HepG2 (cell line): ENCODE measurements at regions not wholly inside any gene's neighbourhood (a gene's known extent, or its start where the extent isn't known, plus 50 kb on each side); places are given as distances from the start of the nearest gene placed in this dataset.

Experiments
- ATAC-seq: fragments of 200-7000 bp; cut with Tn5 transposase; 3 replicates; pipeline ENCODE4 v1.9.1; 2020; ENCODE audit warnings: mild to moderate bottlenecking, moderate library complexity
- BruUV-seq: library from RNA; stranded (reverse); fragments of 400-500 nt; replicated peaks from 2 replicates; lab custom pipeline; 2021; lab: Mats Ljungman, UMichigan
- CTCF ChIA-PET: fragments of 300-600 bp; formaldehyde crosslinking; extraction: SDS; loops from one replicate; lab custom pipeline; 2021; ENCODE audit warnings: low total read pairs, inconsistent platforms, low intra/inter-chr PET ratio; lab: Yijun Ruan, JAX
- POLR2A ChIA-PET: fragments of 350-600 bp; sonication (Branson Sonifier 250); formaldehyde crosslinking; loops from one replicate; lab custom pipeline; 2020; ENCODE audit warnings: antibody characterized with exemption, inconsistent platforms; lab: Yijun Ruan, JAX
- DNase-seq: peaks from one replicate; pipeline ENCODE4 v3.0.0-alpha.2; 2015; ENCODE audit warnings: low spot score
- FAIRE-seq: peaks from 3 replicates; lab custom pipeline; 2011; peaks lifted over from hg19 to GRCh38; lab: Jason Lieb, UNC
- H2AFZ ChIP-seq: one replicate; pipeline ENCODE4 v1.6.1; 2011; ENCODE audit warnings: low read length, inconsistent platforms
- H3K27ac ChIP-seq: fragments of 300-600 bp; 3 replicates; pipeline ENCODE4 v1.8.0; 2011; ENCODE audit warnings: mixed run types, mild to moderate bottlenecking, mixed read lengths, low read length, inconsistent platforms; ENCODE audit not compliant: insufficient read depth; ENCODE audit errors: extremely low read length
- H3K27me3 ChIP-seq, 2 experiments: fragments of 200-600 bp in 1 of 2; 2 replicates in 1 of 2; 3 replicates in 1 of 2; pipeline versions ENCODE4 v1.6.0 to v1.8.0; 2011; ENCODE audit warnings: low read length in 2 of 2, mild to moderate bottlenecking in 2 of 2, moderate library complexity in 2 of 2, inconsistent platforms in 1 of 2; ENCODE audit not compliant: insufficient read depth in 2 of 2, control insufficient read depth in 1 of 2
- H3K36me3 ChIP-seq, 2 experiments: fragments of 200-600 bp in 1 of 2; replicated peaks in 1 of 2; 2 replicates in 1 of 2; 3 replicates in 1 of 2; pipeline versions ENCODE4 v1.5.1 to v1.8.0; 2011; ENCODE audit warnings: low read length in 2 of 2, inconsistent platforms in 1 of 2; ENCODE audit not compliant: insufficient read depth in 2 of 2, control insufficient read depth in 1 of 2
- H3K4me1 ChIP-seq: 2 replicates; pipeline ENCODE4 v1.5.1; 2012; ENCODE audit warnings: low read length, inconsistent platforms; ENCODE audit not compliant: insufficient read depth
- H3K4me2 ChIP-seq: 2 replicates; pipeline ENCODE4 v1.6.0; 2011; ENCODE audit warnings: low read depth, low read length, inconsistent platforms
- H3K4me3 ChIP-seq, 3 experiments: fragments of 200-600 bp in 1 of 3; sonication (generic), shearing (Covaris generic) in 1 of 3; replicated peaks in 1 of 3; 2 replicates each; pipeline ENCODE4 v1.5.1; 2011 to 2016; ENCODE audit warnings: low read length in 3 of 3, inconsistent platforms in 2 of 3, low read depth in 2 of 3, mild to moderate bottlenecking in 2 of 3, control low read depth in 1 of 3, mixed read lengths in 1 of 3; ENCODE audit not compliant: insufficient read depth in 1 of 3
- H3K79me2 ChIP-seq: one replicate; pipeline ENCODE4 v1.6.1; 2011; ENCODE audit warnings: low read length, inconsistent platforms; ENCODE audit not compliant: insufficient read depth
- H3K9ac ChIP-seq: 2 replicates; pipeline ENCODE4 v1.6.0; 2011; ENCODE audit warnings: mild to moderate bottlenecking, low read depth, low read length, inconsistent platforms; ENCODE audit not compliant: insufficient read depth
- H3K9me3 ChIP-seq: 2 replicates; pipeline ENCODE4 v1.5.1; 2012; ENCODE audit warnings: mild to moderate bottlenecking, low read length
- H4K20me1 ChIP-seq: 2 replicates; pipeline ENCODE4 v1.6.0; 2011; ENCODE audit warnings: inconsistent platforms, mild to moderate bottlenecking, low read length, moderate library complexity; ENCODE audit not compliant: insufficient read depth
- ETV6 ChIP-seq: sonication (generic); formaldehyde crosslinking; conservative IDR thresholded peaks from 2 replicates; pipeline ENCODE4 v1.4.0; 2020; ENCODE audit warnings: missing genetic modification reagents
- ISX ChIP-seq: sonication (generic); formaldehyde crosslinking; conservative IDR thresholded peaks from 2 replicates; pipeline ENCODE4 v1.5.0; 2020; ENCODE audit warnings: missing genetic modification reagents
- PHF21A ChIP-seq: sonication (generic); formaldehyde crosslinking; IDR thresholded peaks from 2 replicates; pipeline ENCODE4 v1.5.0; 2020; ENCODE audit warnings: mild to moderate bottlenecking, missing genetic modification reagents
- SIX1 ChIP-seq: sonication (generic); formaldehyde crosslinking; IDR thresholded peaks from 2 replicates; pipeline ENCODE4 v1.4.0; 2020; ENCODE audit warnings: missing genetic modification reagents, borderline replicate concordance
- STAG1 ChIP-seq: sonication (generic); formaldehyde crosslinking; IDR thresholded peaks from 2 replicates; pipeline ENCODE4 v1.4.0; 2020; ENCODE audit warnings: missing genetic modification reagents
- TEAD3 ChIP-seq: optimal IDR thresholded peaks from 2 replicates; pipeline ENCODE3; 2016; ENCODE audit warnings: borderline replicate concordance
- TOE1 ChIP-seq: sonication (generic); formaldehyde crosslinking; IDR thresholded peaks from 2 replicates; pipeline ENCODE4 v1.4.0; 2020; ENCODE audit warnings: mild to moderate bottlenecking, missing genetic modification reagents
- ZBTB42 ChIP-seq: sonication (generic); formaldehyde crosslinking; IDR thresholded peaks from 2 replicates; pipeline ENCODE4 v1.5.0; 2020; ENCODE audit warnings: mild to moderate bottlenecking, missing genetic modification reagents
- ZNF513 ChIP-seq: sonication (generic); formaldehyde crosslinking; conservative IDR thresholded peaks from 2 replicates; pipeline ENCODE4 v1.5.0; 2020; ENCODE audit warnings: missing genetic modification reagents
- ZNF788 ChIP-seq: sonication (generic); formaldehyde crosslinking; IDR thresholded peaks from 2 replicates; pipeline ENCODE4 v1.5.0; 2020; ENCODE audit warnings: mild to moderate bottlenecking, missing genetic modification reagents, borderline replicate concordance
- ZNF816 ChIP-seq: sonication (generic); formaldehyde crosslinking; IDR thresholded peaks from 2 replicates; pipeline ENCODE4 v1.8.0; 2022; ENCODE audit warnings: missing genetic modification reagents, mild to moderate bottlenecking, borderline replicate concordance
- WGBS: methylation state at CpG from one replicate; pipeline ENCODE4 v1.1.6; 2017; ENCODE audit warnings: low lambda C conversion rate; 5-methylcytosine and 5-hydroxymethylcytosine counted together
- in situ Hi-C: cut with HindIII; loops from 2 replicates; pipeline ENCODE4 v1.10.0; 2017; ENCODE audit warnings: low pct_unique_long_range_greater_than_20kb; ENCODE audit not compliant: extremely low pct_ligation_motif_present
- intact Hi-C: fragments of 100-400 bp; cut with micrococcal nuclease; formaldehyde crosslinking; loops from one replicate; pipeline ENCODE4 v1.10.0; 2022; ENCODE audit not compliant: unreplicated experiment
- TF ChIP-seq, protein P1 (sequence below): sonication (generic); formaldehyde crosslinking; IDR thresholded peaks from 2 replicates; pipeline ENCODE4 v1.5.0; 2020; ENCODE audit warnings: mild to moderate bottlenecking, missing genetic modification reagents, moderate library complexity
- TF ChIP-seq, protein P2 (sequence below): sonication (generic); formaldehyde crosslinking; IDR thresholded peaks from 2 replicates; pipeline ENCODE4 v1.5.1; 2020; ENCODE audit warnings: missing genetic modification reagents, mild to moderate bottlenecking, borderline replicate concordance

DNA sequence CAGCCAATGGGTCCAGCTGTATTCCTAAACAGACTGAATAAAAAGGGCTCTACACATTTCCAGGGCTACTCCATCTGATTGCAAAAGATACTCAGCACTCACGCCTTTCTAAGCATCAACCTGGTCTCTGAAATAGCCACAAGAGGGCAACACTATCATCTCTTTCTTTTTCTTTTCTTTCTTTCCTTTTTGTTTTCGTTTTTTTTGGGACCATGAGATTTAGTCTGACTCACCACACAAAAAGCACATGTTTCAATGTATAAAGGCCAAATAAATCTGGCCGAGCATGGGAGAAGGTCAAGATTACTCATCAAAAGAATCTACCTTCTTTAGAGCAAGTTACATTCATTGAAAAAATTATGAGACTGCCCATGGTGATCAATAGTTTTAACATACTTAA lies 805.6 kb upstream of the ARGLU1 start:
- BruUV-seq, result no TSS peak
- no peak overlapping the region for H3K4me2 ChIP-seq
- in situ Hi-C loops, result no loop called here
- no peak overlapping the region for H3K4me3 ChIP-seq
- no peaks in the 10 kb centered on the region for H3K27me3 ChIP-seq
- no peak overlapping the region for H2AFZ ChIP-seq
- H3K79me2 ChIP-seq, result no peaks in the 10 kb centered on the region
- no peaks in the 10 kb centered on the region for H3K9me3 ChIP-seq
- FAIRE-seq, result peak; percentile 46
- ChIA-PET POLR2A (no interaction called here), CTCF (interaction anchor here (1.3 kb wide), 1 partner anchor 277 kb away, joined by 3 read pairs; no protein-coding TSS in a partner anchor)
- TF ChIP-seq TEAD3 (CRISPR knock-in tag), result no peak
- TF ChIP-seq ZNF816 (CRISPR knock-in tag), result no peak
- TF ChIP-seq, protein P1, sequence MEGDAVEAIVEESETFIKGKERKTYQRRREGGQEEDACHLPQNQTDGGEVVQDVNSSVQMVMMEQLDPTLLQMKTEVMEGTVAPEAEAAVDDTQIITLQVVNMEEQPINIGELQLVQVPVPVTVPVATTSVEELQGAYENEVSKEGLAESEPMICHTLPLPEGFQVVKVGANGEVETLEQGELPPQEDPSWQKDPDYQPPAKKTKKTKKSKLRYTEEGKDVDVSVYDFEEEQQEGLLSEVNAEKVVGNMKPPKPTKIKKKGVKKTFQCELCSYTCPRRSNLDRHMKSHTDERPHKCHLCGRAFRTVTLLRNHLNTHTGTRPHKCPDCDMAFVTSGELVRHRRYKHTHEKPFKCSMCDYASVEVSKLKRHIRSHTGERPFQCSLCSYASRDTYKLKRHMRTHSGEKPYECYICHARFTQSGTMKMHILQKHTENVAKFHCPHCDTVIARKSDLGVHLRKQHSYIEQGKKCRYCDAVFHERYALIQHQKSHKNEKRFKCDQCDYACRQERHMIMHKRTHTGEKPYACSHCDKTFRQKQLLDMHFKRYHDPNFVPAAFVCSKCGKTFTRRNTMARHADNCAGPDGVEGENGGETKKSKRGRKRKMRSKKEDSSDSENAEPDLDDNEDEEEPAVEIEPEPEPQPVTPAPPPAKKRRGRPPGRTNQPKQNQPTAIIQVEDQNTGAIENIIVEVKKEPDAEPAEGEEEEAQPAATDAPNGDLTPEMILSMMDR (CRISPR knock-in tag), result peak; percentile 40
- TF ChIP-seq STAG1, result peak; percentile 42; the same call in 1 of the 2 replicates
- no peak for TF ChIP-seq SIX1
- TF ChIP-seq ISX (CRISPR knock-in tag), result no peak
- H3K27ac ChIP-seq, result no peak overlapping the region
- no peaks in the 10 kb centered on the region for H3K36me3 ChIP-seq
- WGBS, result 9% methylated on average over 3 of the region's 3 CpGs
- intact Hi-C loops, result loop anchor here (1.0 kb wide), 1 partner anchor 277 kb away; no protein-coding TSS in a partner anchor
- peak; percentile 51 for ATAC-seq
- H3K9ac ChIP-seq, result no peak overlapping the region
- H3K4me1 ChIP-seq, result no peaks in the 10 kb centered on the region
- DNase-seq, result no peak
- no peaks in the 10 kb centered on the region for H4K20me1 ChIP-seq

GRCh38 chr13:107370015-107370785 lies 802.3 kb upstream of the ARGLU1 start:
- Histone ChIP-seq H3K27me3 (no peaks in the 10 kb centered on the region), H2AFZ (no peak overlapping the region), H3K27ac (no peak overlapping the region), H3K79me2 (no peaks in the 10 kb centered on the region), H3K9ac (no peak overlapping the region), H3K4me3 (no peak overlapping the region), H3K36me3 (no peaks in the 10 kb centered on the region), H4K20me1 (no peaks in the 10 kb centered on the region), H3K9me3 (no peaks in the 10 kb centered on the region), H3K4me2 (no peak overlapping the region), H3K4me1 (no peaks in the 10 kb centered on the region)
- WGBS, result 8% methylated on average over 7 of the region's 7 CpGs
- in situ Hi-C loops (no loop called here), intact Hi-C loops (no loop called here)
- TF ChIP-seq ETV6 (CRISPR knock-in tag) (no peak), ZNF788 (no peak), TOE1 (CRISPR knock-in tag) (no peak), ZNF513 (CRISPR knock-in tag) (no peak), PHF21A (CRISPR knock-in tag) (no peak), ZBTB42 (no peak)
- TF ChIP-seq, protein P2, sequence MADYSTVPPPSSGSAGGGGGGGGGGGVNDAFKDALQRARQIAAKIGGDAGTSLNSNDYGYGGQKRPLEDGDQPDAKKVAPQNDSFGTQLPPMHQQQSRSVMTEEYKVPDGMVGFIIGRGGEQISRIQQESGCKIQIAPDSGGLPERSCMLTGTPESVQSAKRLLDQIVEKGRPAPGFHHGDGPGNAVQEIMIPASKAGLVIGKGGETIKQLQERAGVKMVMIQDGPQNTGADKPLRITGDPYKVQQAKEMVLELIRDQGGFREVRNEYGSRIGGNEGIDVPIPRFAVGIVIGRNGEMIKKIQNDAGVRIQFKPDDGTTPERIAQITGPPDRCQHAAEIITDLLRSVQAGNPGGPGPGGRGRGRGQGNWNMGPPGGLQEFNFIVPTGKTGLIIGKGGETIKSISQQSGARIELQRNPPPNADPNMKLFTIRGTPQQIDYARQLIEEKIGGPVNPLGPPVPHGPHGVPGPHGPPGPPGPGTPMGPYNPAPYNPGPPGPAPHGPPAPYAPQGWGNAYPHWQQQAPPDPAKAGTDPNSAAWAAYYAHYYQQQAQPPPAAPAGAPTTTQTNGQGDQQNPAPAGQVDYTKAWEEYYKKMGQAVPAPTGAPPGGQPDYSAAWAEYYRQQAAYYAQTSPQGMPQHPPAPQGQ (CRISPR knock-in tag), result no peak
- DNase-seq, result no peak
- FAIRE-seq, result no peak
- CTCF ChIA-PET, result no interaction called here
- ATAC-seq, result no peak
- no TSS peak for BruUV-seq
- POLR2A ChIA-PET, result no interaction called here
